ENCODE measurements at regions not wholly inside any gene's neighbourhood (a gene's known extent, or its start where the extent isn't known, plus 50 kb on each side); places are given as distances from the start of the nearest gene placed in this dataset.

GRCh38 chr4:180456928-180457327 is 1786.3 kb upstream of the TENM3 start:
- TF ChIP-seq CTCF (IDR thresholded peaks at IDR 0.05): no peak
- no peak for TF ChIP-seq POLR2A (IDR thresholded peaks at IDR 0.05)
